ENCODE measurements at regions not wholly inside any gene's neighbourhood (a gene's known extent, or its start where the extent isn't known, plus 50 kb on each side); places are given as distances from the start of the nearest gene placed in this dataset.

GRCh38 chr4:184913356-184914143 is 87.8 kb upstream of the ACSL1 start:
- Histone ChIP-seq H3K27ac (ENCODE audit: extremely low read length, insufficient read depth, low read length) (no peak overlapping the region), H4K20me1 (ENCODE audit: insufficient read depth, low read length) (no peaks in the 10 kb centered on the region), H2AFZ (ENCODE audit: low read length) (no peak overlapping the region), H3K4me1 (ENCODE audit: insufficient read depth, low read length) (no peaks in the 10 kb centered on the region), H3K9me3 (ENCODE audit: low read length) (peaks cover 14% of the 10 kb centered on the region), H3K4me3 (replicated peaks in 1 of 3; ENCODE audit: insufficient read depth in 1 of 3, low read depth in 2 of 3, low read length in 3 of 3) (no peak overlapping the region), H3K27me3 (ENCODE audit: control insufficient read depth in 1 of 2, insufficient read depth in 2 of 2, low read length in 2 of 2) (no peaks in the 10 kb centered on the region), H3K4me2 (ENCODE audit: low read depth, low read length) (no peak overlapping the region), H3K9ac (ENCODE audit: insufficient read depth, low read depth, low read length) (no peak overlapping the region), H3K36me3 (replicated peaks in 1 of 2; ENCODE audit: control insufficient read depth in 1 of 2, insufficient read depth in 2 of 2, low read length in 2 of 2) (no peaks in the 10 kb centered on the region), H3K79me2 (ENCODE audit: insufficient read depth, low read length) (no peaks in the 10 kb centered on the region)
- ChIA-PET CTCF (ENCODE audit: low intra/inter-chr PET ratio, low total read pairs) (no interaction called here), POLR2A (no interaction called here)
- intact Hi-C loops (cut with micrococcal nuclease; ENCODE audit: unreplicated experiment) = no loop called here
- 37% methylated on average over 1 of the region's 1 CpG for WGBS (ENCODE audit: low lambda C conversion rate)
- ATAC-seq (no peak), FAIRE-seq (no peak), DNase-seq (ENCODE audit: low spot score) (no peak)
- TF ChIP-seq, protein P1, sequence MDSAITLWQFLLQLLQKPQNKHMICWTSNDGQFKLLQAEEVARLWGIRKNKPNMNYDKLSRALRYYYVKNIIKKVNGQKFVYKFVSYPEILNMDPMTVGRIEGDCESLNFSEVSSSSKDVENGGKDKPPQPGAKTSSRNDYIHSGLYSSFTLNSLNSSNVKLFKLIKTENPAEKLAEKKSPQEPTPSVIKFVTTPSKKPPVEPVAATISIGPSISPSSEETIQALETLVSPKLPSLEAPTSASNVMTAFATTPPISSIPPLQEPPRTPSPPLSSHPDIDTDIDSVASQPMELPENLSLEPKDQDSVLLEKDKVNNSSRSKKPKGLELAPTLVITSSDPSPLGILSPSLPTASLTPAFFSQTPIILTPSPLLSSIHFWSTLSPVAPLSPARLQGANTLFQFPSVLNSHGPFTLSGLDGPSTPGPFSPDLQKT (CRISPR knock-in tag; IDR thresholded peaks at IDR 0.05; ENCODE audit: borderline replicate concordance) = no peak
- TF ChIP-seq STAT5B (CRISPR knock-in tag; IDR thresholded peaks at IDR 0.05) = no peak
- TF ChIP-seq, protein P2, sequence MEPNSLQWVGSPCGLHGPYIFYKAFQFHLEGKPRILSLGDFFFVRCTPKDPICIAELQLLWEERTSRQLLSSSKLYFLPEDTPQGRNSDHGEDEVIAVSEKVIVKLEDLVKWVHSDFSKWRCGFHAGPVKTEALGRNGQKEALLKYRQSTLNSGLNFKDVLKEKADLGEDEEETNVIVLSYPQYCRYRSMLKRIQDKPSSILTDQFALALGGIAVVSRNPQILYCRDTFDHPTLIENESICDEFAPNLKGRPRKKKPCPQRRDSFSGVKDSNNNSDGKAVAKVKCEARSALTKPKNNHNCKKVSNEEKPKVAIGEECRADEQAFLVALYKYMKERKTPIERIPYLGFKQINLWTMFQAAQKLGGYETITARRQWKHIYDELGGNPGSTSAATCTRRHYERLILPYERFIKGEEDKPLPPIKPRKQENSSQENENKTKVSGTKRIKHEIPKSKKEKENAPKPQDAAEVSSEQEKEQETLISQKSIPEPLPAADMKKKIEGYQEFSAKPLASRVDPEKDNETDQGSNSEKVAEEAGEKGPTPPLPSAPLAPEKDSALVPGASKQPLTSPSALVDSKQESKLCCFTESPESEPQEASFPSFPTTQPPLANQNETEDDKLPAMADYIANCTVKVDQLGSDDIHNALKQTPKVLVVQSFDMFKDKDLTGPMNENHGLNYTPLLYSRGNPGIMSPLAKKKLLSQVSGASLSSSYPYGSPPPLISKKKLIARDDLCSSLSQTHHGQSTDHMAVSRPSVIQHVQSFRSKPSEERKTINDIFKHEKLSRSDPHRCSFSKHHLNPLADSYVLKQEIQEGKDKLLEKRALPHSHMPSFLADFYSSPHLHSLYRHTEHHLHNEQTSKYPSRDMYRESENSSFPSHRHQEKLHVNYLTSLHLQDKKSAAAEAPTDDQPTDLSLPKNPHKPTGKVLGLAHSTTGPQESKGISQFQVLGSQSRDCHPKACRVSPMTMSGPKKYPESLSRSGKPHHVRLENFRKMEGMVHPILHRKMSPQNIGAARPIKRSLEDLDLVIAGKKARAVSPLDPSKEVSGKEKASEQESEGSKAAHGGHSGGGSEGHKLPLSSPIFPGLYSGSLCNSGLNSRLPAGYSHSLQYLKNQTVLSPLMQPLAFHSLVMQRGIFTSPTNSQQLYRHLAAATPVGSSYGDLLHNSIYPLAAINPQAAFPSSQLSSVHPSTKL (CRISPR knock-in tag; IDR thresholded peaks at IDR 0.05) = no peak
- no peak for TF ChIP-seq ZSCAN31 (CRISPR knock-in tag; IDR thresholded peaks at IDR 0.05; ENCODE audit: low read depth)
- TF ChIP-seq, protein P3, sequence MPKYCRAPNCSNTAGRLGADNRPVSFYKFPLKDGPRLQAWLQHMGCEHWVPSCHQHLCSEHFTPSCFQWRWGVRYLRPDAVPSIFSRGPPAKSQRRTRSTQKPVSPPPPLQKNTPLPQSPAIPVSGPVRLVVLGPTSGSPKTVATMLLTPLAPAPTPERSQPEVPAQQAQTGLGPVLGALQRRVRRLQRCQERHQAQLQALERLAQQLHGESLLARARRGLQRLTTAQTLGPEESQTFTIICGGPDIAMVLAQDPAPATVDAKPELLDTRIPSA (CRISPR knock-in tag; IDR thresholded peaks at IDR 0.05; ENCODE audit: borderline replicate concordance) = no peak
- TF ChIP-seq ERF (CRISPR knock-in tag; IDR thresholded peaks at IDR 0.05) = no peak
- TF ChIP-seq SP4 (CRISPR knock-in tag; IDR thresholded peaks at IDR 0.05) = no peak
- no TSS peak for BruUV-seq (replicated peaks)
- in situ Hi-C loops (cut with HindIII; ENCODE audit: extremely low pct_ligation_motif_present, low pct_unique_long_range_greater_than_20kb) = no loop called here

Data from HepG2 (cell line).